ENCODE measurements at regions not wholly inside any gene's neighbourhood (a gene's known extent, or its start where the extent isn't known, plus 50 kb on each side); places are given as distances from the start of the nearest gene placed in this dataset.

DNA sequence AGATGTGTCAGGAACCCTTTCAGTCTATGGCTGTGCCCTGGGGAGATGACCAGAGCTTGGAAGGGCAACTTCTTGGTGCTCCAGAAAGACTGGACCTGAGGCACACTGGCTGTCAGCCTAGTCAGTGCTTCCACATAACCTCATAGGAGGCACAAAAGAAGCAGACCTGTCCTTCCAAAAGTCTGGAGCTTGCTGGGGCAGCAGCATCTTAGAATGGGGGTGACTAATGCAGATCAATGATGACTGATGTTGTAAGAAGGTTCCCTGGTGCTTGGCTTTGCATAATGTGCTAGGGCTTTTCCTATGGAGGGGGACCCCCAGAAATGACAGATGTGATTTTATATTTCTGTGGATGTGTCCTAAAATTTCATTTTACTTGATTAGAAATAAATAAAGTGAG, 255.7 kb upstream of the THUMPD2 start:
- no peak for TF ChIP-seq POLR2A (IDR thresholded peaks at IDR 0.05; ENCODE audit: low read depth, low read length)
- TF ChIP-seq, protein P1, sequence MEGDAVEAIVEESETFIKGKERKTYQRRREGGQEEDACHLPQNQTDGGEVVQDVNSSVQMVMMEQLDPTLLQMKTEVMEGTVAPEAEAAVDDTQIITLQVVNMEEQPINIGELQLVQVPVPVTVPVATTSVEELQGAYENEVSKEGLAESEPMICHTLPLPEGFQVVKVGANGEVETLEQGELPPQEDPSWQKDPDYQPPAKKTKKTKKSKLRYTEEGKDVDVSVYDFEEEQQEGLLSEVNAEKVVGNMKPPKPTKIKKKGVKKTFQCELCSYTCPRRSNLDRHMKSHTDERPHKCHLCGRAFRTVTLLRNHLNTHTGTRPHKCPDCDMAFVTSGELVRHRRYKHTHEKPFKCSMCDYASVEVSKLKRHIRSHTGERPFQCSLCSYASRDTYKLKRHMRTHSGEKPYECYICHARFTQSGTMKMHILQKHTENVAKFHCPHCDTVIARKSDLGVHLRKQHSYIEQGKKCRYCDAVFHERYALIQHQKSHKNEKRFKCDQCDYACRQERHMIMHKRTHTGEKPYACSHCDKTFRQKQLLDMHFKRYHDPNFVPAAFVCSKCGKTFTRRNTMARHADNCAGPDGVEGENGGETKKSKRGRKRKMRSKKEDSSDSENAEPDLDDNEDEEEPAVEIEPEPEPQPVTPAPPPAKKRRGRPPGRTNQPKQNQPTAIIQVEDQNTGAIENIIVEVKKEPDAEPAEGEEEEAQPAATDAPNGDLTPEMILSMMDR (conservative IDR thresholded peaks at IDR 0.05; ENCODE audit: low read depth, low read length): no peak
- no peak for TF ChIP-seq FOS (IDR thresholded peaks at IDR 0.05; ENCODE audit: low read depth, low read length)
- no peak for TF ChIP-seq RCOR1 (IDR thresholded peaks at IDR 0.05; ENCODE audit: insufficient replicate concordance, low read length)
- TF ChIP-seq RAD21 (IDR thresholded peaks at IDR 0.05; ENCODE audit: low read length): no peak
- no peak for TF ChIP-seq MAFK (IDR thresholded peaks at IDR 0.05; ENCODE audit: low read depth, low read length)
- TF ChIP-seq RFX5 (IDR thresholded peaks at IDR 0.05; ENCODE audit: low read depth, low read length): no peak
